GM21367 (cell line): ENCODE measurements at regions not wholly inside any gene's neighbourhood (a gene's known extent, or its start where the extent isn't known, plus 50 kb on each side); places are given as distances from the start of the nearest gene placed in this dataset.
"Not testable (repeated sequence)": the region's sequence is repeated elsewhere in the genome, so short reads cannot be mapped to it uniquely, and the experiment has no call there.

Source experiments
- ATAC-seq: cut with Tn5 transposase; IDR thresholded peaks from one replicate; pipeline ENCODE4 v1.9.1; 2021; ENCODE audit not compliant: unreplicated experiment

DNA sequence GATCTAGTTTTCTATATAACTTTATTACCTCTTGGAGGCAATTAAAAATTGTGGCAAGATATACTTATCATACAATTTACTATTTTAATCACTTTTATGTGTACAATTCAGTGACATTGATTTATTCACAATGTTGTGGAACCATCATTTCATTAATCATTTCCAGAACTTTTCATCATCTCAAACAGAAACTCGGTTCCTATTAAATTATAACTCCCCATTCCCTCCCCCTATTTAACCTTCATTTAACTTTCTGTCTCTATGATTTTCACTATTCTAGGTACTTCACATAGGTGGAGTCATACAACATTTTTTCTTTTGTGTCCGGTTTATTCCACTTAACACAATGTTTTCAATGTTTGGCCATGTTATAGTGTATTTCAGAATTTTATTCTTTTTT, 252.8 kb downstream of the REEP3 start:
- ATAC-seq, result no peak

DNA sequence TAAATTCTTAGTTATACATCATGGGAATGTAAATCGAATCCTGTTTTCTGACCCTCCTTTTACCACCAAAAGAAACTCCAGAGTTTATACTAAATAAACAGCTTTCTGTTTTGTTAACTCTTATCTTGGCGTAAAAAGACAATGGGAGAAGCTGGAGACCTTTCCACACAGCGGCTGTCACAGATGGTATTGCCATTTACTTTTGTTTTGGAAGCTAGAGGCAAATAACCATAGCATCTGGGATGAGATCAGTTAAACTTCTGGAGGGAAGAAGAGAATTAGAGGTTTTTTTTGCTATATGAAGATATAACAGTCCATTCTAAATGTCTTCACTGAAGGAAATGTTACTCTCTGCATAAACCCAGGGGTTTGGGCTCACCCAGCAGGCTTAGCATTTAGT, 258.9 kb downstream of the REEP3 start:
- ATAC-seq, result no peak

DNA sequence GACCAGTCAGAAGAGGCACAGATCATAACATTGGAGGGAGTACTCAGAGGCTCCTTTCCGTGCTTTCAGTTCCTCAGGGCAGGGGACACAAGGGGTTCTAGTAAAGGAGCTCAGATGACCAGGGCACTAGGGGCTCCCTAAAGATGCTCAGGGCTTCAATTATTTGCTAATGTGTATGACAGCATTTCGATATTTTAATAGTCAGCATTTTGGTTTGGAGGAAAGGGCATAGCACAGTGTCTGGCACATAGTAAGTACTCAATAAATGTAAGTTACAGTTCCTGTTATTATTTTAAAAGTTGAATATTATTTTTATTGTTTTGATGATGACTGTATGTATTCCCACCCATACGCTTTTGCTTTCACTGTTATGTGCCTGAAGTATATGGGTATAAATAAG, 260.0 kb downstream of the REEP3 start:
- ATAC-seq, result no peak

DNA sequence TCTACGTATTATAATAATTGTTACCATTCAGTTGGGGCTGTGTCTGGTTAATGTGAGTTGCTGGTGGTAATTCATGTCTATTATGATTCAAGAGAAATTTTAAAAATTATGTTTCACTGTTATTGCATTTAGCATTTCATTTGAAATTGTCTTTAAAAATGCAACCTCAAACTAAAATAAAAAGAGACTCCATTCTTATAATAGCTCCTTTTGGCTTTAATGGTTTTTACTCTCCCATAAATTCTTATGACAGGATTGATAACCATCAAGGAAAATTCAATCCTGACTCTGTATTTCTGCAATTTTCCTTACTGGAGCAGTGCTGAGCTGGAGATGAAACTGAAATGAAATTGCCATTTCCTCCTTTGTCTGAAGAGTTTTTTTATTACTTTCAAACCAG, 262.7 kb downstream of the REEP3 start:
- ATAC-seq, result no peak

DNA sequence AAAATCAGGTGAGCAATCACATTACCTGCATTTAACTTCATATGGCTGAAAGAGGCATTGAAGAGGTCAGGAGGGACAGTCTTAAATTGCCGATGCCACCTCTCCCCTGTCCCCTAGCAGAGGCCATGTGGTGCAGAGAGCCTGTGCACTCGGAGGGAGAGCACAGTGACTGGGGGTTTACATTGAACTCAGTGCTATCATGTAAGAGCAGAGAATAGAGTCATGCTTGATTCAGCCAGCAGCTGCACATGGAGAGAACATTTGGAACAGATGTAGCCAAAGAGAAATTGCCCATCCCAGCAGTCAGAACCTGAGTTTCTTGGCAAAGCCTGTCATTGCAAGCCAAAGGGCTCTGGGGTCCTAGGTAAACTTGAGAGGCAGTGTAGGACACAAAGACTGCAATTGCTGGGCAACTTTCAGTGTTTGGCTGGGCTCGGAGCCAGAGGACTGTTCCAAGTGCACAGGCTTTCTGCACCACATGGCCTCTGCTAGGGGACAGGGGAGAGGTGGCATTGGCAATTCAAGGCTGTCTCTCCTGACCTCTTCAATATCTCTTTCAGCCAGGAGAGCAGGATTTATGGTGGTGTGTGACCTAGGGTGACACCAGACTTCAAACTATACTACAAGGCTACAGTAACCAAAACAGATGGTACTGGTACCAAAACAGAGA, 267.1 kb downstream of the REEP3 start:
- no peak for ATAC-seq

DNA sequence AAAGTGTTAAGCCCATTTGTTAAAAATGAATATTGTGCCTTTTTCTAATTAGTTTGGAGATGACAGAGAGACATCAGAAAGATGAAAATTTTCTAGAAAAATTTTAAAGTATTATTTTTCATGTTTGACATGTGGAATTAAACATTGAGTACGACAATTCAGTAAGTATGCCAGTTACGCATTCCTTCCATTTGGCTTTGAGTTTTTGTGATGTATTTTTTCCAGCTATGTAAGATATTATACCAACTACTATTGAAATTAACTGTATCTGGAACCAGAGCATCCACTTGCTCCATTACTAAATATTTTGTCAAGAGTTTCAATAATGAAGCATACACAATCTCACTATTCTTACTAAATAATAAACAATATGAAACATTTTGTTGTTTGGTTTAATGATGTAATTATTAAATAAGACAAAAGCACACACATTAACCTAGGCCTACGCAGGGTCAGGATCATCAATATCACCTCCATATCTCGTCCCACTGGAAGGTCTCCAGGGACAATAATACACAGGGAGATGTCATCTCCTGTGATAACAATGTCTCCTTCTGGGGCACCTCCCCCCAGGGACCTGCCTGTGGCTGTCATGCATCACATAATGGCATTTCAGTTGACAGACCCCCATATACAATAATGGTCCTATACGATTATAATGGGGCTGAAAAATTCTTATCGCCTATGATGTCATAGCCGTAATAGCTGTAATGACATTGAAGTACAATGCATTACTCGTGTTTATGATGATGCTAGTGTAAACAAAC, 274.1 kb downstream of the REEP3 start:
- ATAC-seq, result no peak

GRCh38 chr10:63798599-63799498, 277.6 kb downstream of the REEP3 start:
- ATAC-seq, result no peak

GRCh38 chr10:63799521-63800300, 278.5 kb downstream of the REEP3 start:
- ATAC-seq, result no peak

DNA sequence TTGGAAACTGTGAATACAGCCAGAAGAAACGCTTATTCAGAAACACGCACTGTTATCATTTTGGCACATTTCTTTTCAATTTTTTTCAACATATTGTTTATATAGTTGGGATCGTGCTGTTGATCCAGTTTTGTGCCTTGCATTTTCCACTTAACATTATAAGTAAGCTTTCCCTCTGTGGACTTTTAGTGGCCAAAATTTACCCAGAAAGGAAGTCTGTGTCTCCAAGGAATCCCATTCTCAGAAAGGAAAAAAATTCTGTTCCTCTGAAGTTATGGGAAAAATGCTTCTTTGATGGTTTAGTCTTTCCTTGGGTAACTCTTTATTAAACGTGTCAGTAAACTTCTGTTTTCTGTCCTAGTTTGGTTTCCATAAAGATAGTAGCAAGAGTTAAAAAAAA, 280.0 kb downstream of the REEP3 start:
- no peak for ATAC-seq

DNA sequence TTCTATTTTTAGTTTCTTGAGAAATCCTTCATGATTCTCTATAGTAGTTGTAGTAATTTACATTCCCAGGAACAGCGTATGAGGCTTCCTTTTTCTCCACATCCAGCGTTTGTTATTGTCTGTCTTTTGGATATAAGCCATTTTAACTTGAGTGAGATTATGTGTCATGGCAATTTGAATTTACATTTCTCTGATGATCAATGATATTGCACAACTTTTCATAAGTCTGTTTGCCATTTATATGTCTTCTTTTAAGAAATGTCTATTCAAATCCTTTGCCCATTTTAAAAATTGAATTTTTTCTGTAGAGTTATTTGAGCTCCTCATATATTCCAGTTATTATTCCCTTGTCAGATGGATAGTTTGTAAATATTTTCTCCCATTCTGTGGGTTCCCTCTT, 285.1 kb downstream of the REEP3 start:
- ATAC-seq, result no peak

DNA sequence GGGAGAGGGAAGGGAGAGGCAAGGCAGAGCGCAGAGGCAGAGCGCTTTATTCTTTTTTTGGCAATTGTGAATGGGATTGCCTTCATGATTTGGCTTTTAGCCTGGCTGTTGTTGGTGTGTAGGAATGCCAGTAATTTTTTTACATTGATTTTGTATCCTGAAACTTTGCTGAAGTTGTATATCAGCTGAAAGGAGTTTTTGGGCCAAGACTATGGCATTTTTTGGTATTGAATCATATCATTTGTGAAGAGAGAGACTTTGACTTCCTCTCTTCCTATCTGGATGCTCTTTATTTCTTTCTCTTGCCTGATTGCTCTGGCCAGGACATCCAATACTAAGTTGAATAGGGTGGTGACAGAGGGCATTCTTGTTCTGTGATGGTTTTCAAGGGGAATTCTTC, 291.3 kb downstream of the REEP3 start:
- no peak for ATAC-seq

- no peak for ATAC-seq
Observed at GRCh38 chr10:63819753-63820329, 298.6 kb downstream of the REEP3 start.

DNA sequence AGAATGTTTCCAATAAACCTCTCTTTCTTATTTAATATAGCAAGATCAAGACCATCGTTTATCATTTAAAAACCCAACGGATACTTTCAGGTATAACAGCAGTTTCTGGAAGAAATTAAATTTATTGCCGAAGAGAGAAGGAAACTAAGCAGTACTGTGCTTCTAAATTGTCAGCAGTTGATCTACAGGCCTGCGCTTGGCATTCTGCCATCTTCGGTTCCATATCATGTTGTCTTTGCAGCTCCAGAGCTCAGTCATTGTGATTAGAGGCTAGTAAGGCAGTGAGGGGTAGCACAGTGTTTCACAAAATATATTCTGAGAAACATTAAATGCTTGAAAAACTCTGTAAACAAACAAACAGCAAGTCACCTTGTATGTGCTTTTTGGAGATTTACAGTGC, 301.3 kb downstream of the REEP3 start:
- no peak for ATAC-seq

GRCh38 chr10:63825111-63825510, 303.9 kb downstream of the REEP3 start:
- no peak for ATAC-seq

DNA sequence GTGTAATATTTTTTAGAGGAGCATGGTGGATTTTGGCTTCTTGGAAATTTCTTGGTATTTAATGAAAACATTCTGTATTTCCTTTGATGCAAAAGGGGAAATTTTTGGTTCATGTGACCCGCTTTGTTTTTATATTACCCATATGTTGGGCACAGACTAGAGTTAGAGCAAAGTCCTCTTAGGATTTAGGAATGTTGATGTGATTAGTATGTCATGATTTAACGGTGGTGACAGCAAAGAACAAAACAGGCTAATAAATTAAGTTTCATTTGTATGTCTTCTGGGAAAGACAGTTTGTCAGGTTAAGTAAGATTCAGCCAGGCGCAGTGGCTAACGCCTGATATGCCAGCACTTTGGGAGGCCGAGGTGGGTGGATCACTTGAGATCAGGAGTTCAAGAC, 304.6 kb downstream of the REEP3 start:
- ATAC-seq, result no peak

- not testable (repeated sequence) for ATAC-seq
Observed at GRCh38 chr10:63827018-63827417, 305.8 kb downstream of the REEP3 start.

DNA sequence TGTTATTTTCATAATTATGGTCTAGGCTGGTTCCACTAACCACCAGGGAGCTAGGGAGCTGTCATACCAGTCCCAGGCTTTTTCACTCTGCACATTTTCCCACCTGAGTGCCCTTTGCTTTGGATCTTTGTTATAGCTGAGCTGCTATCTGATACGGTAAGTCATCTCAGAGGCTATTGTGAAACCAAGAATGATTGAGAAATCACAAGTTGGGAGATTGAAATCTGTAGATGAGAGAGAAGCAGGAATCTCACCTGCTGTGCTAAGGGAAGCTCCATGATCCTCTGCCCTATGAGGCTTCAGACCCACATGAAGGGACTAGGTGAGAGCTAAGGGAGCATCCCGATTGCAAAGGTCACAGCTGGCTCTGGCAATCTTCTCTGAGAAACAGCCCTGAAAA, 307.8 kb downstream of the REEP3 start:
- no peak for ATAC-seq

GRCh38 chr10:63829573-63830149, 308.5 kb downstream of the REEP3 start:
- no peak for ATAC-seq

DNA sequence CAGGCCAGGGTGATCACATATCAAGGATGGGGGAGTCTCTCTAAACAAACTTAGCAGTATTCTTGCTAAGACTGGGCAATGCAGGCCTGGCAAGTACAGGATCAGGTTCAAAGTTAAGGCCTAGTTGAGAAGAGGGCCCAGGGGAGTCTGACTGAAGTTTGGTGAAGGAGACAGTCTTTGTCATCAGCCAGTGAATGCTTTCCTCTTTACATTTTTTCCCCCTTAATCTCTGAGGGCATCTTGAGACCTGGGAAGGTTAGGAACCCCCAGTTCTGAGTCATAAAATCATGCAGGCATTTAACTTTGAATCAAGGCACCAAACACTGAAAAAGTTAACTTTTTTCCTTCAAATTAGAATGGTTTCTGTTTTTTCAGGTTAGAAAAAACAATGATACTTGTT, 311.5 kb downstream of the REEP3 start:
- no peak for ATAC-seq

GRCh38 chr10:63833411-63834060, 312.3 kb downstream of the REEP3 start:
- no peak for ATAC-seq
